ENCODE measurements at regions not wholly inside any gene's neighbourhood (a gene's known extent, or its start where the extent isn't known, plus 50 kb on each side); places are given as distances from the start of the nearest gene placed in this dataset.

GRCh38 chr4:120629546-120630108 is 292.9 kb downstream of the PRDM5 start:
- no peak for TF ChIP-seq POLR2AphosphoS5 (IDR thresholded peaks at IDR 0.05; ENCODE audit: borderline replicate concordance, low read depth, low read length)
- no peak for TF ChIP-seq EZH2 (IDR thresholded peaks at IDR 0.05)
